H1 (cell line): ENCODE measurements at regions not wholly inside any gene's neighbourhood (a gene's known extent, or its start where the extent isn't known, plus 50 kb on each side); places are given as distances from the start of the nearest gene placed in this dataset.

Source experiments
- CHD2 ChIP-seq: IDR thresholded peaks from 2 replicates; pipeline ENCODE4 v1.6.1; 2012; ENCODE audit warnings: low read length, improper control_type of control experiment
- CTBP2 ChIP-seq: IDR thresholded peaks from 2 replicates; pipeline ENCODE4 v1.7.0; 2011; ENCODE audit warnings: borderline replicate concordance, mild to moderate bottlenecking, moderate library complexity, mixed read lengths, low read length; ENCODE audit not compliant: insufficient read depth, insufficient read length
- E2F6 ChIP-seq: IDR thresholded peaks from 2 replicates; pipeline ENCODE4 v1.6.1; 2012; ENCODE audit warnings: inconsistent platforms
- FOSL1 ChIP-seq: IDR thresholded peaks from 2 replicates; pipeline ENCODE4 v1.6.1; 2011; ENCODE audit warnings: mild to moderate bottlenecking, low read depth, low read length, moderate library complexity; ENCODE audit not compliant: insufficient read depth
- JUN ChIP-seq: IDR thresholded peaks from 2 replicates; pipeline ENCODE4 v1.6.1; 2011; ENCODE audit warnings: low read depth, mild to moderate bottlenecking, improper control_type of control experiment, low read length
- JUND ChIP-seq: IDR thresholded peaks from 2 replicates; pipeline ENCODE4 v1.6.1; 2011; ENCODE audit warnings: mild to moderate bottlenecking, improper control_type of control experiment, low read length
- NANOG ChIP-seq: IDR thresholded peaks from 2 replicates; pipeline ENCODE4 v1.6.1; 2011; ENCODE audit warnings: low read length, low read depth, mild to moderate bottlenecking, inconsistent platforms; ENCODE audit not compliant: insufficient read depth, poor library complexity, severe bottlenecking
- PHF8 ChIP-seq: fragments of 200-600 bp; sonication (generic); conservative IDR thresholded peaks from 2 replicates; pipeline ENCODE4 v1.7.1; 2012; ENCODE audit warnings: low read depth, mild to moderate bottlenecking, inconsistent platforms, low read length, moderate library complexity
- POLR2A ChIP-seq, 2 experiments: IDR thresholded peaks; 1 replicate in 1 of 2; 2 replicates in 1 of 2; pipeline ENCODE4 v1.6.1; 2011; ENCODE audit warnings: low read depth in 2 of 2, low read length in 2 of 2, mild to moderate bottlenecking in 2 of 2; ENCODE audit errors: control extremely low read depth in 1 of 2
- POLR2AphosphoS5 ChIP-seq: IDR thresholded peaks from 2 replicates; pipeline ENCODE4 v1.6.1; 2011; ENCODE audit warnings: low read depth, low read length
- SIRT6 ChIP-seq: IDR thresholded peaks from one replicate; pipeline ENCODE4 v1.7.1; 2012; ENCODE audit warnings: low read length, inconsistent platforms
- YY1 ChIP-seq: IDR thresholded peaks from 2 replicates; pipeline ENCODE4 v1.6.1; 2011; ENCODE audit warnings: low read depth, mild to moderate bottlenecking, low read length
- TF ChIP-seq, protein P1 (sequence below): fragments of 300-600 bp; sonication (generic); IDR thresholded peaks from 2 replicates; pipeline ENCODE4 v1.7.1; 2012; ENCODE audit warnings: low read length, moderate library complexity, mild to moderate bottlenecking, inconsistent platforms; ENCODE audit not compliant: insufficient replicate concordance

DNA sequence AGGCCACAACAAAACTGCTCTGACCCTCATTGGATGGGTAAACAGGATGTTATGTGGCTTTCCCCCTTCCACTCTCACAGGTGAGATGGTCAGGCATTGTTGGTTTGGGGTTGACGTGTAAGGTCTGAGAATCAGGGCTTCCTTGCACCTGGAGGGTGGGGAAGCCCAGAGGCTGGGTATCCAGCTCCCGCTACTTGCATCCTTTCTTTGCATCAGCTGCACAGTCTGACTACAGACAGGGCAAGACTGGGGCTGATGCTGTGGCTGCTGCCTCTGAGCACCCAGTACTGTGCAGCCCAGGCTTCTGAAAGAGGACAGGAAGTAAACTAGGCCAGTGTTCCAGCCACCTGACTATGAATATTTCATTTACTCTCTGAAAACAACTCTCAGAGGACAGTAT, 58.0 kb upstream of the ATP2B2 start (continued):
- TF ChIP-seq, protein P1, sequence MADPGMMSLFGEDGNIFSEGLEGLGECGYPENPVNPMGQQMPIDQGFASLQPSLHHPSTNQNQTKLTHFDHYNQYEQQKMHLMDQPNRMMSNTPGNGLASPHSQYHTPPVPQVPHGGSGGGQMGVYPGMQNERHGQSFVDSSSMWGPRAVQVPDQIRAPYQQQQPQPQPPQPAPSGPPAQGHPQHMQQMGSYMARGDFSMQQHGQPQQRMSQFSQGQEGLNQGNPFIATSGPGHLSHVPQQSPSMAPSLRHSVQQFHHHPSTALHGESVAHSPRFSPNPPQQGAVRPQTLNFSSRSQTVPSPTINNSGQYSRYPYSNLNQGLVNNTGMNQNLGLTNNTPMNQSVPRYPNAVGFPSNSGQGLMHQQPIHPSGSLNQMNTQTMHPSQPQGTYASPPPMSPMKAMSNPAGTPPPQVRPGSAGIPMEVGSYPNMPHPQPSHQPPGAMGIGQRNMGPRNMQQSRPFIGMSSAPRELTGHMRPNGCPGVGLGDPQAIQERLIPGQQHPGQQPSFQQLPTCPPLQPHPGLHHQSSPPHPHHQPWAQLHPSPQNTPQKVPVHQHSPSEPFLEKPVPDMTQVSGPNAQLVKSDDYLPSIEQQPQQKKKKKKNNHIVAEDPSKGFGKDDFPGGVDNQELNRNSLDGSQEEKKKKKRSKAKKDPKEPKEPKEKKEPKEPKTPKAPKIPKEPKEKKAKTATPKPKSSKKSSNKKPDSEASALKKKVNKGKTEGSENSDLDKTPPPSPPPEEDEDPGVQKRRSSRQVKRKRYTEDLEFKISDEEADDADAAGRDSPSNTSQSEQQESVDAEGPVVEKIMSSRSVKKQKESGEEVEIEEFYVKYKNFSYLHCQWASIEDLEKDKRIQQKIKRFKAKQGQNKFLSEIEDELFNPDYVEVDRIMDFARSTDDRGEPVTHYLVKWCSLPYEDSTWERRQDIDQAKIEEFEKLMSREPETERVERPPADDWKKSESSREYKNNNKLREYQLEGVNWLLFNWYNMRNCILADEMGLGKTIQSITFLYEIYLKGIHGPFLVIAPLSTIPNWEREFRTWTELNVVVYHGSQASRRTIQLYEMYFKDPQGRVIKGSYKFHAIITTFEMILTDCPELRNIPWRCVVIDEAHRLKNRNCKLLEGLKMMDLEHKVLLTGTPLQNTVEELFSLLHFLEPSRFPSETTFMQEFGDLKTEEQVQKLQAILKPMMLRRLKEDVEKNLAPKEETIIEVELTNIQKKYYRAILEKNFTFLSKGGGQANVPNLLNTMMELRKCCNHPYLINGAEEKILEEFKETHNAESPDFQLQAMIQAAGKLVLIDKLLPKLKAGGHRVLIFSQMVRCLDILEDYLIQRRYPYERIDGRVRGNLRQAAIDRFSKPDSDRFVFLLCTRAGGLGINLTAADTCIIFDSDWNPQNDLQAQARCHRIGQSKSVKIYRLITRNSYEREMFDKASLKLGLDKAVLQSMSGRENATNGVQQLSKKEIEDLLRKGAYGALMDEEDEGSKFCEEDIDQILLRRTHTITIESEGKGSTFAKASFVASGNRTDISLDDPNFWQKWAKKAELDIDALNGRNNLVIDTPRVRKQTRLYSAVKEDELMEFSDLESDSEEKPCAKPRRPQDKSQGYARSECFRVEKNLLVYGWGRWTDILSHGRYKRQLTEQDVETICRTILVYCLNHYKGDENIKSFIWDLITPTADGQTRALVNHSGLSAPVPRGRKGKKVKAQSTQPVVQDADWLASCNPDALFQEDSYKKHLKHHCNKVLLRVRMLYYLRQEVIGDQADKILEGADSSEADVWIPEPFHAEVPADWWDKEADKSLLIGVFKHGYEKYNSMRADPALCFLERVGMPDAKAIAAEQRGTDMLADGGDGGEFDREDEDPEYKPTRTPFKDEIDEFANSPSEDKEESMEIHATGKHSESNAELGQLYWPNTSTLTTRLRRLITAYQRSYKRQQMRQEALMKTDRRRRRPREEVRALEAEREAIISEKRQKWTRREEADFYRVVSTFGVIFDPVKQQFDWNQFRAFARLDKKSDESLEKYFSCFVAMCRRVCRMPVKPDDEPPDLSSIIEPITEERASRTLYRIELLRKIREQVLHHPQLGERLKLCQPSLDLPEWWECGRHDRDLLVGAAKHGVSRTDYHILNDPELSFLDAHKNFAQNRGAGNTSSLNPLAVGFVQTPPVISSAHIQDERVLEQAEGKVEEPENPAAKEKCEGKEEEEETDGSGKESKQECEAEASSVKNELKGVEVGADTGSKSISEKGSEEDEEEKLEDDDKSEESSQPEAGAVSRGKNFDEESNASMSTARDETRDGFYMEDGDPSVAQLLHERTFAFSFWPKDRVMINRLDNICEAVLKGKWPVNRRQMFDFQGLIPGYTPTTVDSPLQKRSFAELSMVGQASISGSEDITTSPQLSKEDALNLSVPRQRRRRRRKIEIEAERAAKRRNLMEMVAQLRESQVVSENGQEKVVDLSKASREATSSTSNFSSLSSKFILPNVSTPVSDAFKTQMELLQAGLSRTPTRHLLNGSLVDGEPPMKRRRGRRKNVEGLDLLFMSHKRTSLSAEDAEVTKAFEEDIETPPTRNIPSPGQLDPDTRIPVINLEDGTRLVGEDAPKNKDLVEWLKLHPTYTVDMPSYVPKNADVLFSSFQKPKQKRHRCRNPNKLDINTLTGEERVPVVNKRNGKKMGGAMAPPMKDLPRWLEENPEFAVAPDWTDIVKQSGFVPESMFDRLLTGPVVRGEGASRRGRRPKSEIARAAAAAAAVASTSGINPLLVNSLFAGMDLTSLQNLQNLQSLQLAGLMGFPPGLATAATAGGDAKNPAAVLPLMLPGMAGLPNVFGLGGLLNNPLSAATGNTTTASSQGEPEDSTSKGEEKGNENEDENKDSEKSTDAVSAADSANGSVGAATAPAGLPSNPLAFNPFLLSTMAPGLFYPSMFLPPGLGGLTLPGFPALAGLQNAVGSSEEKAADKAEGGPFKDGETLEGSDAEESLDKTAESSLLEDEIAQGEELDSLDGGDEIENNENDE = no peak
- TF ChIP-seq JUND = no peak
- no peak for TF ChIP-seq CHD2
- no peak for TF ChIP-seq POLR2A (IDR thresholded peaks at IDR 0.05; ENCODE audit: control extremely low read depth in 1 of 2, low read depth in 2 of 2, low read length in 2 of 2)
- TF ChIP-seq NANOG = no peak
- TF ChIP-seq YY1 = no peak
- no peak for TF ChIP-seq CTBP2
- no peak for TF ChIP-seq JUN
- TF ChIP-seq FOSL1 = no peak
- no peak for TF ChIP-seq SIRT6
- no peak for TF ChIP-seq PHF8
- TF ChIP-seq E2F6 = no peak
- no peak for TF ChIP-seq POLR2AphosphoS5
